OCI-LY3 (cell line): ENCODE measurements at regions not wholly inside any gene's neighbourhood (a gene's known extent, or its start where the extent isn't known, plus 50 kb on each side); places are given as distances from the start of the nearest gene placed in this dataset.

Experiments
- CTCF ChIP-seq: fragments of 200-600, 300-600 bp; sonication (generic); IDR thresholded peaks from 2 replicates; pipeline ENCODE4 v1.5.1; 2014; ENCODE audit warnings: antibody characterized with exemption, low read length, low read depth
- EZH2phosphoT487 ChIP-seq: fragments of 200-600 bp; shearing (Covaris generic); IDR thresholded peaks from 2 replicates; pipeline ENCODE4 v1.6.1; 2018; ENCODE audit warnings: antibody characterized with exemption, mixed run types, low read depth

GRCh38 chr1:68826836-68827235 is 330.0 kb upstream of the DEPDC1 start:
- TF ChIP-seq EZH2phosphoT487 (no peak), CTCF (no peak)
